Endothelial cell (in vitro differentiated cells): ENCODE measurements at regions not wholly inside any gene's neighbourhood (a gene's known extent, or its start where the extent isn't known, plus 50 kb on each side); places are given as distances from the start of the nearest gene placed in this dataset.
A peak's percentile ranks its signal among the peaks of the same experiment; 100 is the strongest.

Experiments
- DNase-seq: peaks from one replicate; pipeline ENCODE4 v3.0.0; 2021; ENCODE audit warnings: low spot score
- H3K27ac Mint-ChIP-seq: one replicate; pipeline ENCODE4 v1.8.0; 2021; ENCODE audit warnings: mixed read lengths, inconsistent platforms; ENCODE audit not compliant: unreplicated experiment
- H3K27me3 Mint-ChIP-seq: one replicate; pipeline ENCODE4 v1.8.0; 2021; ENCODE audit warnings: mild to moderate bottlenecking, moderate library complexity, mixed read lengths, inconsistent platforms; ENCODE audit not compliant: unreplicated experiment
- H3K36me3 Mint-ChIP-seq: one replicate; pipeline ENCODE4 v1.8.0; 2021; ENCODE audit warnings: mild to moderate bottlenecking, low read depth, mixed read lengths, inconsistent platforms; ENCODE audit not compliant: unreplicated experiment
- H3K4me1 Mint-ChIP-seq: one replicate; pipeline ENCODE4 v1.8.0; 2021; ENCODE audit warnings: mild to moderate bottlenecking, mixed read lengths, inconsistent platforms; ENCODE audit not compliant: unreplicated experiment
- H3K4me3 Mint-ChIP-seq: one replicate; pipeline ENCODE4 v1.8.0; 2021; ENCODE audit warnings: mild to moderate bottlenecking, mixed read lengths, inconsistent platforms; ENCODE audit not compliant: unreplicated experiment
- H3K9me3 Mint-ChIP-seq: one replicate; pipeline ENCODE4 v1.8.0; 2021; ENCODE audit warnings: mixed read lengths, inconsistent platforms; ENCODE audit not compliant: unreplicated experiment
- TF ChIP-seq, protein P1 (sequence below): fragments of 200-600 bp; sonication (generic); IDR thresholded peaks from one replicate; pipeline ENCODE4 v1.5.0; 2021; ENCODE audit warnings: antibody characterized with exemption; ENCODE audit not compliant: unreplicated experiment

DNA sequence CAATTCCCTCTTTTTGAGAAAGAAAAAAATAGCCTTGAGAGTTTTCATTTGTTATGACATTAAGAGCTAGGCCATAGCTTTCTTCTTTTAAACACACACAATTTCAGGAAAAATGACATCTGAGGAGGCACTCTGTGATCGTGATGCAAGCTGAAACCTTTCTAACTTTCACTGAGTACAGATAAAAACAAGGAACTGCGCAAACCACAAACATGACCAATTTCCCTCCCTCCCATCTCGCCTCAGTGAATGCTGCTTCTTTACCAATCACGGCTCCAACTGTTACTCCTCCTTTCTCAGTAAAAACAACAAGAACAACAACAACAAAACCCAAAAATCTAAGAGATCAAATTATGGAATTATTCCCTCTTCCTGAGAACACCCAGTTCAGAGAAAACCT is 626.8 kb downstream of the TLL1 start:
- TF ChIP-seq, protein P1, sequence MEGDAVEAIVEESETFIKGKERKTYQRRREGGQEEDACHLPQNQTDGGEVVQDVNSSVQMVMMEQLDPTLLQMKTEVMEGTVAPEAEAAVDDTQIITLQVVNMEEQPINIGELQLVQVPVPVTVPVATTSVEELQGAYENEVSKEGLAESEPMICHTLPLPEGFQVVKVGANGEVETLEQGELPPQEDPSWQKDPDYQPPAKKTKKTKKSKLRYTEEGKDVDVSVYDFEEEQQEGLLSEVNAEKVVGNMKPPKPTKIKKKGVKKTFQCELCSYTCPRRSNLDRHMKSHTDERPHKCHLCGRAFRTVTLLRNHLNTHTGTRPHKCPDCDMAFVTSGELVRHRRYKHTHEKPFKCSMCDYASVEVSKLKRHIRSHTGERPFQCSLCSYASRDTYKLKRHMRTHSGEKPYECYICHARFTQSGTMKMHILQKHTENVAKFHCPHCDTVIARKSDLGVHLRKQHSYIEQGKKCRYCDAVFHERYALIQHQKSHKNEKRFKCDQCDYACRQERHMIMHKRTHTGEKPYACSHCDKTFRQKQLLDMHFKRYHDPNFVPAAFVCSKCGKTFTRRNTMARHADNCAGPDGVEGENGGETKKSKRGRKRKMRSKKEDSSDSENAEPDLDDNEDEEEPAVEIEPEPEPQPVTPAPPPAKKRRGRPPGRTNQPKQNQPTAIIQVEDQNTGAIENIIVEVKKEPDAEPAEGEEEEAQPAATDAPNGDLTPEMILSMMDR: no peak
- peaks cover 3% of the 10 kb centered on the region for H3K4me1 Mint-ChIP-seq
- no peak overlapping the region for H3K27ac Mint-ChIP-seq
- H3K9me3 Mint-ChIP-seq: no peaks in the 10 kb centered on the region
- no peaks in the 10 kb centered on the region for H3K27me3 Mint-ChIP-seq
- H3K4me3 Mint-ChIP-seq: no peak overlapping the region
- no peak for DNase-seq
- no peaks in the 10 kb centered on the region for H3K36me3 Mint-ChIP-seq

DNA sequence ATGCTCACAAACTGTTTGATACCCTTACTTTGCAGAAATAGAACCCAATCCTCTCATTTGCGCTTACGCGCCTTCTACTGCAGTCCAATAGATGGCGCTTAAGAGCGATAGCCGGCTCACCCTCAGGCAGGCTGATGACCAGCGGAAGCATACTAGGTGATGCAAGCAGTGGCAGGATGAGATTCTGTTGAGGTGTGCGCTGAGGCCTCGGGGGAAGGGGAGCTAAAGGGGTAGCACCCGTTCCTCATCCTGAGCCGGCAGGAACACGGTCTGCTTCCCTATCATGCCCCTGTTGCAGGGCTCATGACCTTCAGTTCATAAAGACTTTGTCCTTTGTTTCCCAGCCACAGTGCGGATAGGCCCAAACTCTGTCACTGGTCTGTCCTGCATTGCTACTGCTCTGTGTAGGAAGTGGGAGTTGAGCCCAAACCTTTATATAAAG is 628.9 kb downstream of the TLL1 start:
- Mint-ChIP-seq H3K27ac (no peak overlapping the region), H3K4me3 (no peak overlapping the region), H3K9me3 (no peaks in the 10 kb centered on the region), H3K4me1 (peaks cover 3% of the 10 kb centered on the region), H3K27me3 (no peaks in the 10 kb centered on the region), H3K36me3 (no peaks in the 10 kb centered on the region)
- TF ChIP-seq, protein P1: no peak
- peak; percentile 43 for DNase-seq

DNA sequence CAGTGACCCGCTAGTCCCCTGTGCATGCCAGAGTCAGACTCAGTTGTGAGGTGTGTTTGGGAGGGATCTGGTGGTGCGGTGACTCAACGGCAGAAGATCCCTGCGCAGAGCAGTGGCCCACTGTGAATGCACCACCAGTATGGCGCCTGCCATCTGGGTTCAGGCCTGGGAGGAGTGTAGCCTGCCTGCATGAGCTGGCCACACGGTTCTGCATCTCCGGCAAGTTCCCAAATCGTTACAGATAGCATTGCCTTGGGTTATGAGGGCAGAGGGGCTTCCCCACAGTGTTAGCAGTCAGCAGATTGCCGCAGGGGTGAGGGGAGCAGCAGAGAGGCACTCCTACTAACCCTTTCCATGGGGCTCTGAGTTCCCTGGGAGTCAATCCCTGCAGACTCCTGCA is 629.6 kb downstream of the TLL1 start:
- TF ChIP-seq, protein P1: no peak
- no peak for DNase-seq
- no peak overlapping the region for H3K4me3 Mint-ChIP-seq
- no peaks in the 10 kb centered on the region for H3K9me3 Mint-ChIP-seq
- H3K27ac Mint-ChIP-seq: no peak overlapping the region
- H3K4me1 Mint-ChIP-seq: peaks cover 3% of the 10 kb centered on the region
- no peaks in the 10 kb centered on the region for H3K27me3 Mint-ChIP-seq
- H3K36me3 Mint-ChIP-seq: no peaks in the 10 kb centered on the region

DNA sequence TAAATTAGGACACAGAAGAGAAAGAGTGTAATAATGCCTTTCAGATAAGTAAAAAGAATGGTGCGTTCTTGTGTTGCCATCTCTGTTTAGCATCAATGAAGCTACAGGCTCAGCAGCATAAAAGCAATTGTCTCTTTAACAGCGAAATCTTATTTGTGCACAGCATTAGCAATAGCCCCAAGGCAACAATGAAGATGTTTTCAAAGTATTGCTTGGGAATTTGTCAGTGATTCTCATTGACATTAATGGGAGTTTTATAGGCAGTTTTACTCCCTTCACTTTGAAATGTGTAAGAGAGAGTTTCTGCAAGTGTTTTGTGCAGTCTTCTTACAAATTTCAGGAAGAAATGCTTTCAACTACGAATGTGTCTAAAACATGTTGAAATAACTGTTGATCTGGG is 633.0 kb downstream of the TLL1 start:
- H3K27ac Mint-ChIP-seq: no peak overlapping the region

DNA sequence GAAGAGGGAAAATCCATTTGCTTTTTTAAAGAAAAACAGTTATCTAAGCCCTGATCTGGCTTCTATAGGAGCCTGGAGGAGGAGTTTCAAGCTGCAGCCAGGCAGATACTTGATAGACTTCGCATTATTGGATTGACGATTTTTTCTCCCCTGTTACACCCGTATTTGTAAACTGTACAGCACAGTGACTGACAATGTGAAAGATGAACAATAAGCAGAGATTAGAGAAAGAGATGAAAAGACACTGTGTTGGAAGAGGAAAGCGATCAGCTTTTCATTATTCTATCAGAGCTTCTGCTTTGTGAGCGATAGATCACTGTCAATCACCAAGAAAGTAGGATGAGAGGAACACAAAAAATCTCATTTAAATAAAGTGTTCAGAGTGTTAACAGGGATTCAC is 639.2 kb downstream of the TLL1 start:
- Mint-ChIP-seq H3K36me3 (no peaks in the 10 kb centered on the region), H3K27me3 (no peaks in the 10 kb centered on the region), H3K9me3 (no peaks in the 10 kb centered on the region), H3K27ac (no peak overlapping the region), H3K4me3 (no peak overlapping the region), H3K4me1 (no peaks in the 10 kb centered on the region)
- no peak for DNase-seq
- TF ChIP-seq, protein P1: no peak

More for the DNA sequence above, 633.0 kb downstream of the TLL1 start:
- no peaks in the 10 kb centered on the region for H3K4me1 Mint-ChIP-seq
- TF ChIP-seq, protein P1: no peak
- DNase-seq: no peak
- no peaks in the 10 kb centered on the region for H3K36me3 Mint-ChIP-seq
- H3K9me3 Mint-ChIP-seq: no peaks in the 10 kb centered on the region
- no peaks in the 10 kb centered on the region for H3K27me3 Mint-ChIP-seq
- H3K4me3 Mint-ChIP-seq: no peak overlapping the region
